Erythroblast (primary cell): ENCODE measurements at regions not wholly inside any gene's neighbourhood (a gene's known extent, or its start where the extent isn't known, plus 50 kb on each side); places are given as distances from the start of the nearest gene placed in this dataset.

Experiments used
- GATA1 ChIP-seq: IDR thresholded peaks from 2 replicates; pipeline ENCODE4 v1.6.1; 2011; ENCODE audit warnings: low read depth, mild to moderate bottlenecking, control low read depth, low read length, moderate library complexity
- POLR2A ChIP-seq: IDR thresholded peaks from 2 replicates; pipeline ENCODE4 v1.6.1; 2011; ENCODE audit warnings: mild to moderate bottlenecking, low read length

DNA sequence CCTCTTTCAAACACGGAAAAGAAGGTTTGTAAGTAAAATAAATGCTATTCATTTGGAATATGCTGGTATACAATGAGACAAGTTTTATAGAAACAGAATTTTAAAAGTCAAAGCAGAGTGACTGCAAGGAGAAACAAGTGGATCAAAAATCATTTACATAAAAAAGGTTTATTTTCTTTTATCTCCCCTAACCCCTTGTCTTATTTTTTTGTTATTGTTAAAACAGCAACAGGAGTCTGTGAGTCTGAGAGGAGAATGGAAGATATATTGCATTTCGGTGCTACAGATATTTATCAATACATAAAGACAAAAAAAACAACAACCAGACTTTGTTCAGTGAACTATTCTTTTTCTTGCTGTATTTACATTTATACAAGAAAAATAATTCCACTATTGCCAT is 1116.4 kb downstream of the OTOL1 start:
- no peak for TF ChIP-seq POLR2A
- no peak for TF ChIP-seq GATA1
